HEK293T (cell line): ENCODE measurements at regions not wholly inside any gene's neighbourhood (a gene's known extent, or its start where the extent isn't known, plus 50 kb on each side); places are given as distances from the start of the nearest gene placed in this dataset.

ENCODE experiments used
- CTBP1 ChIP-seq: fragments of 450-650 bp; IDR thresholded peaks from 2 replicates; pipeline ENCODE4 v1.6.1; 2016; ENCODE audit warnings: borderline replicate concordance
- ELF4 ChIP-seq: fragments of 450-650 bp; IDR thresholded peaks from 2 replicates; pipeline ENCODE4 v1.6.1; 2017; ENCODE audit warnings: antibody characterized with exemption
- FOXA1 ChIP-seq: fragments of 450-650 bp; IDR thresholded peaks from 2 replicates; pipeline ENCODE4 v1.6.1; 2016; ENCODE audit warnings: mild to moderate bottlenecking
- FOXM1 ChIP-seq: fragments of 450-650 bp; IDR thresholded peaks from 2 replicates; pipeline ENCODE4 v1.6.1; 2017; ENCODE audit warnings: mild to moderate bottlenecking, borderline replicate concordance
- SP1 ChIP-seq: fragments of 450-650 bp; IDR thresholded peaks from 2 replicates; pipeline ENCODE4 v1.6.1; 2017
- SUZ12 ChIP-seq: fragments of 450-650 bp; IDR thresholded peaks from 2 replicates; pipeline ENCODE4 v1.6.1; 2016; ENCODE audit warnings: mild to moderate bottlenecking

DNA sequence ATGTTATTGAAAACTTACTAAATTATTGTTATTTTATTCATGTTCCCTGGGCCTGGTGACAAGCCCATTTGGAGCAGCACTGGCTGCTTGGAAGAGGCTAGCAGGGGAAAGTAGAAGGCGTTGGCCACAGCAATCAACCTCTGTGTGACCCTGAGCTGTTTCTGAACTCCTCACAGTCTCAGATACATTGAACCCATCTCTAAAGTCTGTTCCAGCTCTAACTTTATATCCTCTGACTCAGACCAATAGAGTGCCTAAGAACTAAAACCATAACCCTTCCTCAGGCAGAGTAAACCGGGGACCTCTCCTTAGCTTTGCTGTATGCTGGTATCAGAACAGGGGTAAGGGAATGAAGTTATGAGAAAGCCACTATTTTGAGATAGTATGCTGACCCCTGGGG is 96.4 kb upstream of the NOL4 start:
- no peak for TF ChIP-seq SP1
- TF ChIP-seq ELF4, result no peak
- TF ChIP-seq FOXA1, result no peak
- TF ChIP-seq FOXM1, result no peak
- no peak for TF ChIP-seq SUZ12
- no peak for TF ChIP-seq CTBP1
